ENCODE measurements at regions not wholly inside any gene's neighbourhood (a gene's known extent, or its start where the extent isn't known, plus 50 kb on each side); places are given as distances from the start of the nearest gene placed in this dataset.

DNA sequence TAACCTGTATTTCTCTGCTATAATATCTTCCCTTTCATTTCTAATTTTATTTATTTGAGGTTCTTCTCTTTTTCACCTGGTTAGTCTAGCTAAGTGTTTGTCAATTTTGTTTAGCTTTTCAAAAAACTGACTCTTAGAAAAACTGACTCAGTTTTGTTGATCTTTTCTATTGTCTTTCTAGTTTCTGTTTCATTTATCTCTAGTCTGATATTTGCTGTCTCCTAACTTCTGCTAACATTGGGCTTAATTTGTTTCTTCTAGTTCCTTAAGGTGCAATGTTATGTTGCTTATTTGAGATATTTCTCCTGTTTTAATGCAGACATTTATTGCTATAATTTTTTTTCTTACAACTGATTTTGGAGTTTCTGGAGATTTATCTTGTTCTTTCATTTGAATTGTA lies 1011.0 kb downstream of the EPHA7 start:
- H3K9me3 Mint-ChIP-seq = peaks cover 6 to 27% of the 10 kb centered on the region in 2 experiments; a peak in 4 of 5 replicates
- no peak overlapping the region for H3K4me3 Mint-ChIP-seq
- Histone ChIP-seq H4K5ac (ENCODE audit: insufficient read length, low read depth, low read length) (no peak overlapping the region), H3K4me2 (ENCODE audit: insufficient read depth, insufficient read length, low read length) (no peak overlapping the region), H3K56ac (ENCODE audit: insufficient read length, low read depth, low read length) (no peak overlapping the region), H2BK5ac (ENCODE audit: insufficient read length, low read length) (no peak overlapping the region), H3K4me1 (ENCODE audit: insufficient read depth, low read length) (no peaks in the 10 kb centered on the region), H2BK20ac (ENCODE audit: low read depth, low read length, poor library complexity, severe bottlenecking) (no peak overlapping the region), H2AK5ac (ENCODE audit: insufficient read length, low read length) (no peak overlapping the region), H3K9me3 (ENCODE audit: control insufficient read depth, low read depth, low read length) (no peaks in the 10 kb centered on the region), H3K4ac (ENCODE audit: low read depth, low read length) (no peak overlapping the region), H3K14ac (ENCODE audit: insufficient read depth, low read length) (no peak overlapping the region), H3K23me2 (ENCODE audit: insufficient read length, low read depth, low read length, poor library complexity, severe bottlenecking) (no peaks in the 10 kb centered on the region), H2BK15ac (ENCODE audit: low read depth, low read length) (no peak overlapping the region), H3K23ac (ENCODE audit: insufficient read length, low read depth, low read length) (no peak overlapping the region), H2AFZ (ENCODE audit: low read length) (no peak overlapping the region), H4K91ac (ENCODE audit: insufficient read length, low read depth, low read length) (no peak overlapping the region), H3K27ac (ENCODE audit: insufficient read length, low read depth, low read length) (no peak overlapping the region), H3K27me3 (ENCODE audit: insufficient read depth, low read length) (no peaks in the 10 kb centered on the region), H3T11ph (ENCODE audit: low read length) (no peak overlapping the region), H3K79me2 (ENCODE audit: insufficient read depth, low read length) (no peaks in the 10 kb centered on the region), H2BK120ac (ENCODE audit: low read depth, low read length, poor library complexity, severe bottlenecking) (no peak overlapping the region), H2BK12ac (ENCODE audit: insufficient read length, low read depth, low read length) (no peak overlapping the region), H4K8ac (replicated peaks; ENCODE audit: insufficient read length, low read depth, low read length) (no peak overlapping the region), H4K20me1 (ENCODE audit: control insufficient read depth, insufficient read depth, insufficient read length) (no peaks in the 10 kb centered on the region), H3K79me1 (ENCODE audit: insufficient read depth, low read depth, low read length, poor library complexity, severe bottlenecking) (no peaks in the 10 kb centered on the region), H3K9ac (ENCODE audit: extremely low read depth, insufficient read length, low read length) (no peak overlapping the region), H3K18ac (ENCODE audit: insufficient read length, low read depth, low read length) (no peak overlapping the region)
- H3K4me1 Mint-ChIP-seq = no peaks in the 10 kb centered on the region
- TF ChIP-seq, protein P1, sequence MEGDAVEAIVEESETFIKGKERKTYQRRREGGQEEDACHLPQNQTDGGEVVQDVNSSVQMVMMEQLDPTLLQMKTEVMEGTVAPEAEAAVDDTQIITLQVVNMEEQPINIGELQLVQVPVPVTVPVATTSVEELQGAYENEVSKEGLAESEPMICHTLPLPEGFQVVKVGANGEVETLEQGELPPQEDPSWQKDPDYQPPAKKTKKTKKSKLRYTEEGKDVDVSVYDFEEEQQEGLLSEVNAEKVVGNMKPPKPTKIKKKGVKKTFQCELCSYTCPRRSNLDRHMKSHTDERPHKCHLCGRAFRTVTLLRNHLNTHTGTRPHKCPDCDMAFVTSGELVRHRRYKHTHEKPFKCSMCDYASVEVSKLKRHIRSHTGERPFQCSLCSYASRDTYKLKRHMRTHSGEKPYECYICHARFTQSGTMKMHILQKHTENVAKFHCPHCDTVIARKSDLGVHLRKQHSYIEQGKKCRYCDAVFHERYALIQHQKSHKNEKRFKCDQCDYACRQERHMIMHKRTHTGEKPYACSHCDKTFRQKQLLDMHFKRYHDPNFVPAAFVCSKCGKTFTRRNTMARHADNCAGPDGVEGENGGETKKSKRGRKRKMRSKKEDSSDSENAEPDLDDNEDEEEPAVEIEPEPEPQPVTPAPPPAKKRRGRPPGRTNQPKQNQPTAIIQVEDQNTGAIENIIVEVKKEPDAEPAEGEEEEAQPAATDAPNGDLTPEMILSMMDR (conservative IDR thresholded peaks at IDR 0.05) = no peak
- H3K36me3 Mint-ChIP-seq (ENCODE audit: insufficient read depth in 1 of 3, low read depth in 3 of 3) = peaks cover 0 to 12% (median 7%) of the 10 kb centered on the region in 3 experiments; a peak in 4 of 7 replicates
- H3K27me3 Mint-ChIP-seq (ENCODE audit: low read depth) = no peaks in the 10 kb centered on the region
- DNase-seq = no peak
- no peak overlapping the region; a peak in 1 of 7 replicates for H3K27ac Mint-ChIP-seq

Data from H9 (cell line).